ENCODE measurements at regions not wholly inside any gene's neighbourhood (a gene's known extent, or its start where the extent isn't known, plus 50 kb on each side); places are given as distances from the start of the nearest gene placed in this dataset.

DNA sequence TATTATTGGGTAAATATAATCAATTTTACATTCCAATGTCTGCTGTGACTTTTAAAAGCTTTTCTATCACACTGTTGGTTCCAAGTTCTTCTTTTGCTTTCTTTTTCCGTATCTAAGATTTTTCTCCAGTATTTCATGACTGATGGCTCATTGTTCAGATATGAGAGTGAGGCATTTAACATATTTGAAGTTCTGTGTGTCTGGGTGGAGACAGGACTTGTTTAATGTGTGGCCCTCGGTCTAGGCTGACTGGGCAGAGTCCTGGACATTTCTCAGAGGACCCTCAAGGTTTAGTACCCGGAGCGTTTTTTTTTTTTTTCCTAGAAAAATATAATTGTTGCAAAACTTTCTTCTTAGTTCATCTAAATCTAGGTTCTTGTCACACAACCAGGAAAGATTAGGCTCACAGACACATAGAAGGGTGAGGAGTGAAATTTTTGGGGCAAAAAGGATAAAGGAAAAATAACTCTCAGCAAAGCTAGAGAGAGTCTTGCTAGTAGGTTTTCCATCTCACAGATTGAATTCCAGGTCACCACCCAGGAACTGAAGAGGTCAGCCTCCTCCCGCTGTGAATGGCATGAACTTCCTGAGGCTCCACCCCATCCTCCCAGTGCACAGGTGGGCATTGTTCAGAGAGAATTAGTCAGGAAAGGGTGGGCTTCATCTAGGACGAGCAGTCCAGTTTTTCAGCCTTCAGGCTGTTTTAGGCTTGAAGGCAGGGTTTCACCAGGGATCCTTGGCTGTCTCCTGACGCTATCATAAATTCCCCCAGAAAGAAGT, 1002.4 kb upstream of the PCDH9 start:
- TF ChIP-seq, protein P1, sequence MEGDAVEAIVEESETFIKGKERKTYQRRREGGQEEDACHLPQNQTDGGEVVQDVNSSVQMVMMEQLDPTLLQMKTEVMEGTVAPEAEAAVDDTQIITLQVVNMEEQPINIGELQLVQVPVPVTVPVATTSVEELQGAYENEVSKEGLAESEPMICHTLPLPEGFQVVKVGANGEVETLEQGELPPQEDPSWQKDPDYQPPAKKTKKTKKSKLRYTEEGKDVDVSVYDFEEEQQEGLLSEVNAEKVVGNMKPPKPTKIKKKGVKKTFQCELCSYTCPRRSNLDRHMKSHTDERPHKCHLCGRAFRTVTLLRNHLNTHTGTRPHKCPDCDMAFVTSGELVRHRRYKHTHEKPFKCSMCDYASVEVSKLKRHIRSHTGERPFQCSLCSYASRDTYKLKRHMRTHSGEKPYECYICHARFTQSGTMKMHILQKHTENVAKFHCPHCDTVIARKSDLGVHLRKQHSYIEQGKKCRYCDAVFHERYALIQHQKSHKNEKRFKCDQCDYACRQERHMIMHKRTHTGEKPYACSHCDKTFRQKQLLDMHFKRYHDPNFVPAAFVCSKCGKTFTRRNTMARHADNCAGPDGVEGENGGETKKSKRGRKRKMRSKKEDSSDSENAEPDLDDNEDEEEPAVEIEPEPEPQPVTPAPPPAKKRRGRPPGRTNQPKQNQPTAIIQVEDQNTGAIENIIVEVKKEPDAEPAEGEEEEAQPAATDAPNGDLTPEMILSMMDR (IDR thresholded peaks at IDR 0.05): no peak
- TF ChIP-seq POLR2A (IDR thresholded peaks at IDR 0.05): no peak
